ENCODE measurements at regions not wholly inside any gene's neighbourhood (a gene's known extent, or its start where the extent isn't known, plus 50 kb on each side); places are given as distances from the start of the nearest gene placed in this dataset.
"Not testable (repeated sequence)": the region's sequence is repeated elsewhere in the genome, so short reads cannot be mapped to it uniquely, and the experiment has no call there.

GRCh38 chr1:198948895-198949659 lies 310.2 kb downstream of the PTPRC start:
- no peak overlapping the region for H3K4me3 ChIP-seq (ENCODE audit: low read depth, low read length)
- TF ChIP-seq CTCF (IDR thresholded peaks at IDR 0.05; ENCODE audit: low read depth, low read length): no peak
- no peak for DNase-seq (ENCODE audit: low read depth, low spot score)
- in situ Hi-C loops (cut with HindIII; ENCODE audit: low sequenced_read_pairs): no loop called here

- DNase-seq (ENCODE audit: low read depth, low spot score): no peak
- in situ Hi-C loops (cut with HindIII; ENCODE audit: low sequenced_read_pairs): no loop called here
- TF ChIP-seq CTCF (IDR thresholded peaks at IDR 0.05; ENCODE audit: low read depth, low read length): no peak
- no peak overlapping the region for H3K4me3 ChIP-seq (ENCODE audit: low read depth, low read length)
These were observed 311.2 kb downstream of the PTPRC start for GRCh38 chr1:198950036-198950435.

- DNase-seq (ENCODE audit: low read depth, low spot score): no peak
- TF ChIP-seq CTCF (IDR thresholded peaks at IDR 0.05; ENCODE audit: low read depth, low read length): no peak
- in situ Hi-C loops (cut with HindIII; ENCODE audit: low sequenced_read_pairs): no loop called here
- no peak overlapping the region for H3K4me3 ChIP-seq (ENCODE audit: low read depth, low read length)
These were observed 316.2 kb downstream of the PTPRC start for GRCh38 chr1:198955085-198955484.

- in situ Hi-C loops (cut with HindIII; ENCODE audit: low sequenced_read_pairs): no loop called here
- TF ChIP-seq CTCF (IDR thresholded peaks at IDR 0.05; ENCODE audit: low read depth, low read length): no peak
- no peak for DNase-seq (ENCODE audit: low read depth, low spot score)
- no peak overlapping the region for H3K4me3 ChIP-seq (ENCODE audit: low read depth, low read length)
These were observed 318.2 kb downstream of the PTPRC start for GRCh38 chr1:198957044-198957443.

- no peak for DNase-seq (ENCODE audit: low read depth, low spot score)
- TF ChIP-seq CTCF (IDR thresholded peaks at IDR 0.05; ENCODE audit: low read depth, low read length): no peak
- in situ Hi-C loops (cut with HindIII; ENCODE audit: low sequenced_read_pairs): no loop called here
- H3K4me3 ChIP-seq (ENCODE audit: low read depth, low read length): no peak overlapping the region
These were observed 320.2 kb downstream of the PTPRC start for GRCh38 chr1:198959032-198959431.

DNA sequence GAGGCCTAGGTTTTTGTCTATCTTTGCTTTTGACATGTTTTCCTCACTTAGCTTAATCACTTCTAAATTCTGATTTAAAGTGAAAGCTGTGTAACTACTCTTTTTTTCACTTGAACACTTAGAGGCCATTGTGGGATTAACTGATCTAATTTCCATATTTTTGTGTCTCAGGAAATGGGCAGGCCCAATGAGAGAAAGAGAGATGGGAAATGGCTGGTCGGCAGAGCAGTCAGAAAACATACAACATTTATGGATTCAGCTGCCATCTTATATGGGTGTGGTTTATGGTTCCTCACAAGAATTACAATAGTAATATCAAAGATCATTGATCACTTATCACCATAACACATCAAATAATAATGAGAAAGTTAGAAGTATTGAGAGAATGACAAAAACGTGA lies 320.8 kb downstream of the PTPRC start:
- DNase-seq (ENCODE audit: low read depth, low spot score): no peak
- no peak for TF ChIP-seq CTCF (IDR thresholded peaks at IDR 0.05; ENCODE audit: low read depth, low read length)
- H3K4me3 ChIP-seq (ENCODE audit: low read depth, low read length): no peak overlapping the region
- in situ Hi-C loops (cut with HindIII; ENCODE audit: low sequenced_read_pairs): no loop called here

GRCh38 chr1:198963796-198964195 lies 325.0 kb downstream of the PTPRC start:
- in situ Hi-C loops (cut with HindIII; ENCODE audit: low sequenced_read_pairs); H3K4me3 ChIP-seq (ENCODE audit: low read depth, low read length); DNase-seq (ENCODE audit: low read depth, low spot score): not testable (repeated sequence)
